Endothelial cell of umbilical vein (primary cell): ENCODE measurements at regions not wholly inside any gene's neighbourhood (a gene's known extent, or its start where the extent isn't known, plus 50 kb on each side); places are given as distances from the start of the nearest gene placed in this dataset.
"Not testable (repeated sequence)": the region's sequence is repeated elsewhere in the genome, so short reads cannot be mapped to it uniquely, and the experiment has no call there.

Source experiments
- BruUV-seq: library from RNA; stranded (reverse); fragments of 400-500 nt; replicated peaks from 2 replicates; lab custom pipeline; 2021; lab: Mats Ljungman, UMichigan
- CTCF ChIA-PET: fragments of 300-600, 350-600 bp; sonication (Branson Sonifier 250); formaldehyde crosslinking; loops from one replicate; lab custom pipeline; 2021; ENCODE audit warnings: antibody characterized with exemption, inconsistent platforms; lab: Charles Lee
- POLR2A ChIA-PET: fragments of 300-600, 350-600 bp; sonication (Branson Sonifier 250); formaldehyde crosslinking; loops from one replicate; lab custom pipeline; 2021; ENCODE audit warnings: antibody characterized with exemption, inconsistent platforms; lab: Charles Lee
- DNase-seq: peaks from one replicate; pipeline ENCODE4 v3.0.0-alpha.2; 2011; ENCODE audit warnings: low read depth, low spot score
- FAIRE-seq: peaks from 2 replicates; lab custom pipeline; 2011; peaks lifted over from hg19 to GRCh38; lab: Jason Lieb, UNC
- H2AFZ ChIP-seq: 2 replicates; pipeline ENCODE4 v1.6.0; 2012; ENCODE audit warnings: low read depth, low read length, control low read depth, inconsistent platforms
- H3K27ac ChIP-seq: 2 replicates; pipeline ENCODE4 v1.5.1; 2011; ENCODE audit warnings: low read depth, mild to moderate bottlenecking, control low read depth, low read length, moderate library complexity; ENCODE audit not compliant: insufficient read depth
- H3K27me3 ChIP-seq, 2 experiments: 2 replicates each; pipeline versions ENCODE4 v1.6.0 to v1.6.1; 2011; ENCODE audit warnings: low read length in 2 of 2, mixed read lengths in 1 of 2; ENCODE audit not compliant: control insufficient read depth in 2 of 2, insufficient read depth in 2 of 2
- H3K36me3 ChIP-seq, 2 experiments: 2 replicates in 1 of 2; 3 replicates in 1 of 2; pipeline ENCODE4 v1.5.1; 2011; ENCODE audit warnings: low read length in 2 of 2, mild to moderate bottlenecking in 1 of 2, moderate library complexity in 1 of 2; ENCODE audit not compliant: control insufficient read depth in 2 of 2, insufficient read depth in 2 of 2; ENCODE audit errors: extremely low read depth in 1 of 2
- H3K4me1 ChIP-seq: 3 replicates; pipeline ENCODE4 v1.5.1; 2011; ENCODE audit warnings: mild to moderate bottlenecking, low read length; ENCODE audit not compliant: control insufficient read depth, insufficient read depth; ENCODE audit errors: extremely low read depth
- H3K4me2 ChIP-seq: 2 replicates; pipeline ENCODE4 v1.6.1; 2011; ENCODE audit warnings: low read length, control low read depth, mixed read lengths; ENCODE audit not compliant: insufficient read depth
- H3K4me3 ChIP-seq, 3 experiments: fragments of 200-600 bp in 1 of 3; sonication (generic), shearing (Covaris generic) in 1 of 3; replicated peaks in 1 of 3; 2 replicates each; pipeline ENCODE4 v1.5.1; 2011 to 2016; ENCODE audit warnings: control low read depth in 3 of 3, low read length in 3 of 3, mild to moderate bottlenecking in 2 of 3, inconsistent platforms in 1 of 3, low read depth in 1 of 3, moderate library complexity in 1 of 3; ENCODE audit not compliant: insufficient read depth in 1 of 3
- H3K79me2 ChIP-seq: 2 replicates; pipeline ENCODE4 v1.6.0; 2012; ENCODE audit warnings: low read length, inconsistent platforms; ENCODE audit not compliant: control insufficient read depth, insufficient read depth
- H3K9ac ChIP-seq: replicated peaks from 2 replicates; pipeline ENCODE3; 2011; ENCODE audit warnings: low read length, control low read depth; ENCODE audit not compliant: insufficient read depth; ENCODE audit errors: extremely low read depth
- H3K9me1 ChIP-seq: replicated peaks from 3 replicates; pipeline ENCODE4 v1.6.0; 2011; ENCODE audit warnings: mild to moderate bottlenecking, low read length; ENCODE audit not compliant: control insufficient read depth, insufficient read depth; ENCODE audit errors: extremely low read depth
- H3K9me3 ChIP-seq: replicated peaks from 2 replicates; pipeline ENCODE4 v1.5.1; 2012; ENCODE audit warnings: low read length, inconsistent platforms; ENCODE audit not compliant: control insufficient read depth, insufficient read depth
- H4K20me1 ChIP-seq: replicated peaks from 2 replicates; pipeline ENCODE3; 2011; ENCODE audit warnings: mild to moderate bottlenecking, low read length; ENCODE audit not compliant: control insufficient read depth, insufficient read depth; ENCODE audit errors: extremely low read depth
- CTCF ChIP-seq, 2 donors: IDR thresholded peaks; 1 replicate in 1 of 2; 2 replicates in 1 of 2; pipeline ENCODE4 v1.5.1; 2011; ENCODE audit warnings: low read length in 2 of 2, mild to moderate bottlenecking in 2 of 2, moderate library complexity in 2 of 2, control low read depth in 1 of 2, inconsistent platforms in 1 of 2, low read depth in 1 of 2; ENCODE audit not compliant: insufficient read depth in 1 of 2; ENCODE audit errors: extremely low read depth in 1 of 2
- EZH2 ChIP-seq: IDR thresholded peaks from 2 replicates; pipeline ENCODE4 v1.6.1; 2012; ENCODE audit warnings: borderline replicate concordance, low read depth, mild to moderate bottlenecking, moderate library complexity, low read length, inconsistent platforms; ENCODE audit not compliant: severe bottlenecking
- FOS ChIP-seq: IDR thresholded peaks from 2 replicates; pipeline ENCODE4 v1.6.1; 2011; ENCODE audit warnings: mild to moderate bottlenecking, low read length, moderate library complexity, borderline replicate concordance; ENCODE audit not compliant: insufficient read depth
- JUN ChIP-seq: IDR thresholded peaks from 2 replicates; pipeline ENCODE4 v1.6.1; 2011; ENCODE audit warnings: borderline replicate concordance, low read depth; ENCODE audit not compliant: insufficient read length, insufficient read depth
- MYC ChIP-seq: IDR thresholded peaks from one replicate; pipeline ENCODE4 v1.6.1; 2011; ENCODE audit warnings: mild to moderate bottlenecking, low read depth, low read length
- POLR2A ChIP-seq: IDR thresholded peaks from 2 replicates; pipeline ENCODE4 v1.6.1; 2012; ENCODE audit warnings: low read depth, mild to moderate bottlenecking, control low read depth, low read length
- POLR2AphosphoS5 ChIP-seq: IDR thresholded peaks from 2 replicates; pipeline ENCODE4 v1.6.1; 2012; ENCODE audit warnings: low read depth, mild to moderate bottlenecking, control low read depth, low read length, moderate library complexity; ENCODE audit not compliant: insufficient read depth
- dilution Hi-C: fragments of 300-500 bp; cut with MboI; formaldehyde crosslinking; loops from one replicate; pipeline ENCODE4 v1.15.0; 2019; ENCODE audit warnings: low sequenced_read_pairs; ENCODE audit not compliant: extremely low pct_ligation_motif_present
- intact Hi-C: fragments of 100-400 bp; cut with micrococcal nuclease; formaldehyde crosslinking; loops from one replicate; pipeline ENCODE4 v1.10.0; 2022
- TF ChIP-seq, protein P1 (sequence below): IDR thresholded peaks from 2 replicates; pipeline ENCODE4 v1.6.1; 2011; ENCODE audit not compliant: insufficient read depth, insufficient read length

GRCh38 chr12:69179786-69180185 is 59.6 kb upstream of the CPSF6 start:
- no peak overlapping the region for H3K4me3 ChIP-seq
- peaks cover 1 to 4% of the 10 kb centered on the region in 2 experiments for H3K27me3 ChIP-seq
- H3K9ac ChIP-seq, result no peak overlapping the region
- H2AFZ ChIP-seq, result no peak overlapping the region
- no peaks in the 10 kb centered on the region for H3K4me1 ChIP-seq
- dilution Hi-C loops, result no loop called here
- DNase-seq, result no peak
- H3K27ac ChIP-seq, result no peak overlapping the region
- ChIA-PET POLR2A (no interaction called here), CTCF (no interaction called here)
- no TSS peak for BruUV-seq
- TF ChIP-seq POLR2AphosphoS5 (no peak), MYC (no peak), POLR2A (no peak), JUN (no peak), EZH2 (no peak), CTCF (IDR thresholded peaks at IDR 0.05; ENCODE audit: extremely low read depth in 1 of 2, insufficient read depth in 1 of 2, low read depth in 1 of 2, low read length in 2 of 2) (no peak), FOS (no peak)
- TF ChIP-seq, protein P1, sequence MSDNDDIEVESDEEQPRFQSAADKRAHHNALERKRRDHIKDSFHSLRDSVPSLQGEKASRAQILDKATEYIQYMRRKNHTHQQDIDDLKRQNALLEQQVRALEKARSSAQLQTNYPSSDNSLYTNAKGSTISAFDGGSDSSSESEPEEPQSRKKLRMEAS, result no peak
- H4K20me1 ChIP-seq, result no peaks in the 10 kb centered on the region
- H3K79me2 ChIP-seq, result no peaks in the 10 kb centered on the region
- no peaks in the 10 kb centered on the region for H3K36me3 ChIP-seq
- intact Hi-C loops, result no loop called here
- H3K4me2 ChIP-seq, result no peak overlapping the region
- H3K9me3 ChIP-seq, result no peaks in the 10 kb centered on the region
- FAIRE-seq, result no peak
- H3K9me1 ChIP-seq, result no peaks in the 10 kb centered on the region

DNA sequence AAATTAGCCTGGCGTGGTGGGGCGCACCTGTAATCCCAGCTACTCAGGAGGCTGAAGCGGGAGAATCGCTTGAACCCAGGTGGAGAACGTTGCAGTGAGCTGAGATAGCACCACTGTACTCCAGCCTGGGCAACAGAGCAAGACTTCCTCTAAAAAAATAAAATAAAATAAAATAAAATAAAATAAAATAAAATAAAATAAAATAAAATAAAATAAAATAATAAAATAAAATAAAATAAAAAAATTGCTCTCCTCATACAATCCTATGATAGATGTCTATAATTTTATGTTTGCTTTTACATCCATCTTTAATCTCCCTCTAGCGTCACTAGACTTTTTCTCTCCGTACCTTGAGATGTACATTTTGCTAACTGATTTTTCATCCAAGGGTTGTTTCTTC is 51.8 kb upstream of the CPSF6 start:
- intact Hi-C loops, H3K36me3 ChIP-seq, H3K27ac ChIP-seq, H3K4me1 ChIP-seq, H4K20me1 ChIP-seq, H3K9ac ChIP-seq, POLR2A ChIA-PET, H3K79me2 ChIP-seq, H2AFZ ChIP-seq, FAIRE-seq, H3K9me1 ChIP-seq, H3K4me3 ChIP-seq, DNase-seq, H3K27me3 ChIP-seq, H3K9me3 ChIP-seq, dilution Hi-C loops, BruUV-seq, H3K4me2 ChIP-seq: not testable (repeated sequence)
- CTCF ChIA-PET, result interaction anchor here (0.6 kb wide), 1 partner anchor 66 kb away, joined by 3 read pairs; no protein-coding TSS in a partner anchor
